Sigmoid colon (tissue), 4 donors: ENCODE measurements at regions not wholly inside any gene's neighbourhood (a gene's known extent, or its start where the extent isn't known, plus 50 kb on each side); places are given as distances from the start of the nearest gene placed in this dataset.

Source experiments
- CTCF ChIP-seq, 4 experiments: fragments of 450-650 bp in 3 of 4; fragments of 200-600 bp in 1 of 4; IDR thresholded peaks; one replicate each; pipeline ENCODE4 v1.5.1; 2016 to 2019; ENCODE audit warnings: antibody characterized with exemption in 4 of 4, mild to moderate bottlenecking in 3 of 4, moderate library complexity in 2 of 4
- EP300 ChIP-seq, 4 donors: sonication (generic); formaldehyde crosslinking; IDR thresholded peaks; one replicate each; pipeline ENCODE4 v1.6.1; 2017; ENCODE audit warnings: antibody characterized with exemption in 4 of 4

- TF ChIP-seq EP300 (IDR thresholded peaks at IDR 0.05) (no peak), CTCF (IDR thresholded peaks at IDR 0.05) (no peak)
Measured at GRCh38 chr17:53122966-53123365, 699.8 kb upstream of the KIF2B start.
